ENCODE measurements at regions not wholly inside any gene's neighbourhood (a gene's known extent, or its start where the extent isn't known, plus 50 kb on each side); places are given as distances from the start of the nearest gene placed in this dataset.

DNA sequence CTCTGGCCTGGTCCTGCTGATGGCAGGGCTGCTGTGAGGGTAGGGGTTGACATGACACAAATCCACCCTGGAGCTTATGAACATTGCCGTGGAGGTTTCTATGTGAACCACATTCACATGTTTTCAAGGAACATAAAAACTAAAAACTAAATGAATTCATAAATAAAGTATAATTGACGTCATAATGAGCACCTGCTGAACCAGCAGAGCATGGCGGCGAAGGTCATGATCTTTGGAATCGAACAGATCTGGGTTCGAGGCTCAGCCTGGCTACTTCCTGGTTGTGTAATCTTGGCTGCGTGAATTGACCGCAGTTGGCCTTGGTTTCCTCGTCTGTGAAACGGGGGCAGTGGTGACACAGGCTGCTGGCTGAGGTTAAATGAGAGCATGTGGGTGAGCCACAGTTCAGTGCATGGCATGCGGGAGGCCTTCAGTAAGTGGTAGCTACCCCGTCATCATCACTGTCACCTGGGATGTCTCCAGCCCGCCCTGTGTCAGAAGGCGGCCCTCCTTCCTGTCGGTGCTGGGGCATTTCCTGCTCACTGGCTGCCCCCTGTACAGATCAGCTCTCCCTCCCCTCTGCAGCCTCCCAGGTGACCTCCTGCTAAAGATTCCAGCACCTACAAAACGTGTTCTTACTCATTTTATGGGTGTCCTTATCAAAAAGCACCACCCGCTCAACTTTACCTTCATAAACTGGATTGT is 190.3 kb upstream of the SHH start:
- no peak for TF ChIP-seq CTCF (IDR thresholded peaks at IDR 0.05)
- TF ChIP-seq POLR2A (IDR thresholded peaks at IDR 0.05), result no peak

All from breast epithelium (tissue), 3 donors.